Tibial nerve (tissue), 4 donors: ENCODE measurements at regions not wholly inside any gene's neighbourhood (a gene's known extent, or its start where the extent isn't known, plus 50 kb on each side); places are given as distances from the start of the nearest gene placed in this dataset.

ENCODE experiments used
- DNase-seq, 2 donors: peaks; one replicate each; pipeline ENCODE4 v3.0.0-alpha.2; 2019; ENCODE audit warnings: low spot score in 2 of 2
- H3K27ac ChIP-seq, 4 donors: fragments of 200-600 bp; sonication (generic) in 3 of 4; one replicate each; pipeline ENCODE4 v1.5.1; 2017 to 2019; ENCODE audit warnings: mild to moderate bottlenecking in 1 of 4
- H3K27me3 ChIP-seq, 2 donors: fragments of 200-600 bp; sonication (generic) in 1 of 2; one replicate each; pipeline versions ENCODE4 v1.5.1 to v1.6.0; 2017 to 2019
- H3K36me3 ChIP-seq, 3 donors: fragments of 200-600 bp; sonication (generic); one replicate each; pipeline ENCODE4 v1.5.1; 2018 to 2019
- H3K4me1 ChIP-seq, 4 donors: fragments of 200-600 bp; sonication (generic) in 3 of 4; one replicate each; pipeline ENCODE4 v1.5.1; 2017 to 2019
- H3K4me3 ChIP-seq, 4 donors: fragments of 200-600 bp; sonication (generic) in 3 of 4; one replicate each; pipeline ENCODE4 v1.5.1; 2017 to 2019; ENCODE audit warnings: mild to moderate bottlenecking in 1 of 4, moderate library complexity in 1 of 4
- H3K9me3 ChIP-seq, 4 donors: fragments of 200-600 bp; sonication (generic) in 3 of 4; one replicate each; pipeline ENCODE4 v1.5.1; 2017 to 2019
- EP300 ChIP-seq, 2 donors: sonication (generic); formaldehyde crosslinking; IDR thresholded peaks; one replicate each; pipeline ENCODE4 v1.6.1; 2017; ENCODE audit warnings: antibody characterized with exemption in 2 of 2, mild to moderate bottlenecking in 1 of 2
- POLR2A ChIP-seq, 2 donors: fragments of 450-650 bp; IDR thresholded peaks; one replicate each; pipeline ENCODE4 v1.6.1; 2017; ENCODE audit warnings: antibody characterized with exemption in 2 of 2, mild to moderate bottlenecking in 2 of 2, moderate library complexity in 2 of 2
- WGBS, 2 donors: methylation state at CpG; one replicate each; pipeline ENCODE4 v1.1.5; 2018; 5-methylcytosine and 5-hydroxymethylcytosine counted together
- TF ChIP-seq, protein P1 (sequence below), 5 experiments: fragments of 200-600 bp in 3 of 5; fragments of 450-650 bp in 2 of 5; sonication (generic) in 3 of 5; IDR thresholded peaks; one replicate each; pipeline ENCODE4 v1.5.1; 2016 to 2019; ENCODE audit warnings: antibody characterized with exemption in 5 of 5, mild to moderate bottlenecking in 3 of 5, moderate library complexity in 2 of 5

DNA sequence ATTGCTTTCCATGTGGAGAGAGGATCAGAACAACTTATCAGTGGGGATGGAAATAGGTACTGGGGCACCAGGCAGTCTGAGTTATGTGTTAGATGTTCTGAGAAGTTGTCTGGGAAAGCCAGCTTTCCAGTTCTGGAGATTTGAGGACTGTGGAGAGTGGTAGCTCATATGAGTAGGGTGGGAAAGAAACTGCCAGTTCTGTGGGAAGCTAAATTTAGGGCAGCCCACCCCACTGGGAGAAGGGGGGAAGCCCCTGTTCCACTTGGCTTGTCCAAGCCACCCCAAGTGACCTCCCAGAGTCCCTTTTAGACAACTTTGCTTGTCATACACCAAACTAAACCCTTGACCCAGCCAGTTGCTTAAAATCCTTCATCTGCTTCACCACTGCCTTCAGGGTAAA, 189.5 kb downstream of the REEP3 start:
- no peaks in the 10 kb centered on the region for H3K9me3 ChIP-seq
- no peak for DNase-seq
- TF ChIP-seq, protein P1, sequence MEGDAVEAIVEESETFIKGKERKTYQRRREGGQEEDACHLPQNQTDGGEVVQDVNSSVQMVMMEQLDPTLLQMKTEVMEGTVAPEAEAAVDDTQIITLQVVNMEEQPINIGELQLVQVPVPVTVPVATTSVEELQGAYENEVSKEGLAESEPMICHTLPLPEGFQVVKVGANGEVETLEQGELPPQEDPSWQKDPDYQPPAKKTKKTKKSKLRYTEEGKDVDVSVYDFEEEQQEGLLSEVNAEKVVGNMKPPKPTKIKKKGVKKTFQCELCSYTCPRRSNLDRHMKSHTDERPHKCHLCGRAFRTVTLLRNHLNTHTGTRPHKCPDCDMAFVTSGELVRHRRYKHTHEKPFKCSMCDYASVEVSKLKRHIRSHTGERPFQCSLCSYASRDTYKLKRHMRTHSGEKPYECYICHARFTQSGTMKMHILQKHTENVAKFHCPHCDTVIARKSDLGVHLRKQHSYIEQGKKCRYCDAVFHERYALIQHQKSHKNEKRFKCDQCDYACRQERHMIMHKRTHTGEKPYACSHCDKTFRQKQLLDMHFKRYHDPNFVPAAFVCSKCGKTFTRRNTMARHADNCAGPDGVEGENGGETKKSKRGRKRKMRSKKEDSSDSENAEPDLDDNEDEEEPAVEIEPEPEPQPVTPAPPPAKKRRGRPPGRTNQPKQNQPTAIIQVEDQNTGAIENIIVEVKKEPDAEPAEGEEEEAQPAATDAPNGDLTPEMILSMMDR (IDR thresholded peaks at IDR 0.05): no peak
- TF ChIP-seq POLR2A (IDR thresholded peaks at IDR 0.05) (no peak), EP300 (IDR thresholded peaks at IDR 0.05) (no peak)
- H3K4me3 ChIP-seq: no peak overlapping the region
- H3K4me1 ChIP-seq: peaks cover 0 to 51% (median 40%) of the 10 kb centered on the region in 4 donors
- no peaks in the 10 kb centered on the region for H3K27me3 ChIP-seq
- peak overlapping the region in 3 of 4 donors; percentile 68 to 86 (median 85) for H3K27ac ChIP-seq
- no peaks in the 10 kb centered on the region for H3K36me3 ChIP-seq

DNA sequence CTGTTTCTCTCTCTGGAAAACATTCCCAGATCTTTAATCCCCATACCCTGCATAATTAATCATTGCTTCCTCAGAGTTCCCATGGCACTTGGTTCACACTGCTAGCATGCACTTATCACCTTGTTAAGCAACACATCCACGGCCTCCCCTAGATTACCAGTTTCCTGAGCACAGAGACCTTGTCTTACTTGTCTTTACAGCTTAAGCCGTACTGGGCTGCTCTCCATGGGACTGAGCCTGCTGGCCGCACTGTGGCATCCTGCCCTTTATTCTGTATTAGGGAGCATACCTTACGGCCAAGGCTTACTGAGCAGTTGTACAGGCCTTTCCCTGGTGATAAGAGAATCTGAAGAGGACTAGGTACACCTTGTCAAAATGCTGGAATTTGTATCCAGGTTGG, 190.2 kb downstream of the REEP3 start:
- Histone ChIP-seq H3K9me3 (no peaks in the 10 kb centered on the region), H3K27me3 (no peaks in the 10 kb centered on the region), H3K27ac (peak overlapping the region; percentile 27 to 86 (median 76)), H3K36me3 (no peaks in the 10 kb centered on the region), H3K4me1 (peaks cover 0 to 51% (median 39%) of the 10 kb centered on the region in 4 donors), H3K4me3 (no peak overlapping the region)
- 64 to 67% methylated on average over 4 of the region's 4 CpGs for WGBS, 2 donors
- no peak for DNase-seq
- TF ChIP-seq, protein P1 (IDR thresholded peaks at IDR 0.05): no peak
- no peak for TF ChIP-seq EP300 (IDR thresholded peaks at IDR 0.05)
- TF ChIP-seq POLR2A (IDR thresholded peaks at IDR 0.05): no peak

DNA sequence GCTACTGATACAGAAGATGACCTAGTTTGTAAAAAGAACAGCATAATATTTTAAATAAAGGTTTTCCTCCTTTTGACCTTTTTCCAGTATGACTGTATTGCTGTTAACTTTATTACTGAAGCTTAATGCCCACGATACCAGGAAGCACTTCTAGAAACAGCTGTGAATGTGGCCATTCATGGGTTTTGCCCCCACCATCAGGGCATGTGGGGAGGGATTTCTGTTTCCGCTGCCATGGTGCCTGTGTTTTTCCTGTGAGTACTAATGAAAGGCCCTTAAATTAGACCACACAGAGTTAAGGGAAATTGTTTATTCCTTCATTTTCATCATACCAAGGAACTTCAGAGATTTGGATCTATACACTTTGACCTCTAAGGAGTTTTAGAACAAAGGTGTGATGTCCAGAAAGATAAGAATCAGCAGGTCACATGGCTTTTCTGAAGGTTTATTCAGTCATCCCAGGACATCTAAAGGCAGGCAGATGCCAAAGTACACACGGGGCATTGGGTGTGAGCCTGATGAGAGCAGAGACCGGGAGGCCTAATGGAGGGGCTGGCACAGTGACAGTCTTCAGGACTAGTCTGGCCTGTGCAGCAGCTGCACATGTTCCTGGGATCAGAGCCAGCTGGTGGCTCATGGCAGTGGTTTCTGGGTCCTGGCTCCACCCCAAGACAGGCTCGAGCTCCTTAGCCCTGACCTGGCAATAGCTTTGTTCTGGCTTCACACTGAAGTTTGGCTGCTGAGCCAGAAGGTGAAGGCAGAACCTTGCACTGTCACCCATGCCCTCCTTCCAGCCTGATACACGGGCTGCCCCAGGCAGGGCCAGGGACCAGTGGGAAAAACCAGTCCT, 190.9 kb downstream of the REEP3 start:
- peak; percentile 87 to 88 for DNase-seq
- no peaks in the 10 kb centered on the region for H3K36me3 ChIP-seq
- 5 to 10% methylated on average over 6 of the region's 6 CpGs for WGBS, 2 donors
- peak overlapping the region; percentile 63 to 86 (median 76) for H3K27ac ChIP-seq
- peaks cover 0 to 45% (median 37%) of the 10 kb centered on the region in 4 donors for H3K4me1 ChIP-seq
- TF ChIP-seq EP300 (IDR thresholded peaks at IDR 0.05): peak; percentile 60 to 80
- TF ChIP-seq, protein P1 (IDR thresholded peaks at IDR 0.05): no peak
- no peaks in the 10 kb centered on the region for H3K9me3 ChIP-seq
- H3K4me3 ChIP-seq: no peak overlapping the region
- H3K27me3 ChIP-seq: no peaks in the 10 kb centered on the region

DNA sequence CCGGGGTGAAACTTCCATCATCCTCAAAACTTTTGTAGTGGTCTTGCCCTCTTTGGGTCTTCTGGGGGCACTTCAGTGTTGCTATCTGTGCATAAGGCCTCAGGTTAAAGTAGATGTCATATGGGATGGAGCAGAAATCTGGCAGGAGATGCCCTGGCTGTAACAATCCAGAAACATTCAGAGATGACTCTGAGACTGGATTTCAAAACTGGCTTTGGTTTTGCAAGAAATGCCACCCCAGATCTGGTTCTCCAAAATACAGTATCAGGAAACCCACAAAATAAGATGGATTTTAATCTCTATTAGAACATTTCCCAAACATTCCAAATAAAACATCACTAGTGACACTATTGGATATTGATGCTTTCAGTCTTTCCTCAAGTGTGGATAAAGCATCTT, 191.5 kb downstream of the REEP3 start:
- no peak for DNase-seq
- Histone ChIP-seq H3K4me3 (no peak overlapping the region), H3K9me3 (no peaks in the 10 kb centered on the region), H3K4me1 (peaks cover 0 to 41% (median 34%) of the 10 kb centered on the region in 4 donors), H3K36me3 (no peaks in the 10 kb centered on the region), H3K27ac (peak overlapping the region; percentile 63 to 86 (median 76)), H3K27me3 (no peaks in the 10 kb centered on the region)
- TF ChIP-seq, protein P1 (IDR thresholded peaks at IDR 0.05): no peak
- no peak for TF ChIP-seq EP300 (IDR thresholded peaks at IDR 0.05)
- TF ChIP-seq POLR2A (IDR thresholded peaks at IDR 0.05): no peak
- 25 to 30% methylated on average over 1 of the region's 1 CpG for WGBS, 2 donors
